GM21367 (cell line): ENCODE measurements at regions not wholly inside any gene's neighbourhood (a gene's known extent, or its start where the extent isn't known, plus 50 kb on each side); places are given as distances from the start of the nearest gene placed in this dataset.

Experiments used
- ATAC-seq: cut with Tn5 transposase; IDR thresholded peaks from one replicate; pipeline ENCODE4 v1.9.1; 2021; ENCODE audit not compliant: unreplicated experiment

GRCh38 chr10:85193796-85194195 is 865.4 kb downstream of the CCSER2 start:
- no peak for ATAC-seq

GRCh38 chr10:85194706-85195105 is 866.3 kb downstream of the CCSER2 start:
- ATAC-seq = no peak

- no peak for ATAC-seq
Measured at GRCh38 chr10:85195596-85195995, 867.2 kb downstream of the CCSER2 start.

- ATAC-seq = no peak
Measured at GRCh38 chr10:85204814-85205213, 876.4 kb downstream of the CCSER2 start.

- ATAC-seq = no peak
Measured at GRCh38 chr10:85212526-85212925, 884.1 kb downstream of the CCSER2 start.

GRCh38 chr10:85213493-85213892 is 885.1 kb downstream of the CCSER2 start:
- ATAC-seq = no peak

GRCh38 chr10:85222300-85222699 is 893.9 kb downstream of the CCSER2 start:
- ATAC-seq = no peak

GRCh38 chr10:85224366-85224940 is 896.1 kb downstream of the CCSER2 start:
- no peak for ATAC-seq

- ATAC-seq = no peak
Measured at GRCh38 chr10:85225311-85225710, 896.9 kb downstream of the CCSER2 start.

- no peak for ATAC-seq
Measured at GRCh38 chr10:85226596-85226995, 898.2 kb downstream of the CCSER2 start.

- no peak for ATAC-seq
Measured at GRCh38 chr10:85228726-85229125, 900.3 kb downstream of the CCSER2 start.

GRCh38 chr10:85231534-85232270 is 903.3 kb downstream of the CCSER2 start:
- ATAC-seq = no peak

GRCh38 chr10:85235258-85235657 is 906.9 kb downstream of the CCSER2 start:
- ATAC-seq = no peak

- no peak for ATAC-seq
Measured at GRCh38 chr10:85238676-85239075, 910.3 kb downstream of the CCSER2 start.

GRCh38 chr10:85250304-85250703 is 921.9 kb downstream of the CCSER2 start:
- ATAC-seq = no peak

GRCh38 chr10:85256481-85256880 is 928.1 kb downstream of the CCSER2 start:
- no peak for ATAC-seq

GRCh38 chr10:85259908-85260307 is 931.5 kb downstream of the CCSER2 start:
- ATAC-seq = no peak

- no peak for ATAC-seq
Measured at GRCh38 chr10:85262992-85263391, 934.6 kb downstream of the CCSER2 start.

- ATAC-seq = no peak
Measured at GRCh38 chr10:85265121-85265520, 936.7 kb downstream of the CCSER2 start.

GRCh38 chr10:85266808-85267207 is 938.4 kb downstream of the CCSER2 start:
- no peak for ATAC-seq

- ATAC-seq = no peak
Measured at GRCh38 chr10:85280014-85280413, 951.6 kb downstream of the CCSER2 start.

- ATAC-seq = no peak
Measured at GRCh38 chr10:85284778-85285770, 956.7 kb downstream of the CCSER2 start.
